ENCODE measurements at regions not wholly inside any gene's neighbourhood (a gene's known extent, or its start where the extent isn't known, plus 50 kb on each side); places are given as distances from the start of the nearest gene placed in this dataset.

DNA sequence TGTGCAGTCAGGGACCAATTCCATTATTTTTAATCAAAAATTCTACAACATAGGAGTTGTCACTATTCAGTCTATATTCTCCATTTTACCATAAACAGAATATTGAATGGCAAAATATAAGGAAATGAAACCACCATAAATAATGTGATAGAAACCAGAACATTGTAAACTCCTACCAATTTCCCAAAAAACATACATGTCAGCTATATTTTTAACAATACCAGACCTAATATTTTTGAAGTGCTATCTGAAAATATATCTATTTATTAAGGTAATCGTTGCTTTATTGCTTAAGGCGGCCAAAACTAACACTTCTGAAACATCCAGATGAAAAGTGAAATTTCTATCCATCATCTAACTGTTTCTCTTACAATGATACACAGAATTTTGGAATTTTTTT is 123.0 kb upstream of the C11orf58 start:
- no peak overlapping the region for H3K4me3 ChIP-seq (ENCODE audit: low read depth, low read length)
- in situ Hi-C loops (cut with HindIII; ENCODE audit: low sequenced_read_pairs): no loop called here
- no peak for DNase-seq (ENCODE audit: low read depth, low spot score)
- TF ChIP-seq, protein P1, sequence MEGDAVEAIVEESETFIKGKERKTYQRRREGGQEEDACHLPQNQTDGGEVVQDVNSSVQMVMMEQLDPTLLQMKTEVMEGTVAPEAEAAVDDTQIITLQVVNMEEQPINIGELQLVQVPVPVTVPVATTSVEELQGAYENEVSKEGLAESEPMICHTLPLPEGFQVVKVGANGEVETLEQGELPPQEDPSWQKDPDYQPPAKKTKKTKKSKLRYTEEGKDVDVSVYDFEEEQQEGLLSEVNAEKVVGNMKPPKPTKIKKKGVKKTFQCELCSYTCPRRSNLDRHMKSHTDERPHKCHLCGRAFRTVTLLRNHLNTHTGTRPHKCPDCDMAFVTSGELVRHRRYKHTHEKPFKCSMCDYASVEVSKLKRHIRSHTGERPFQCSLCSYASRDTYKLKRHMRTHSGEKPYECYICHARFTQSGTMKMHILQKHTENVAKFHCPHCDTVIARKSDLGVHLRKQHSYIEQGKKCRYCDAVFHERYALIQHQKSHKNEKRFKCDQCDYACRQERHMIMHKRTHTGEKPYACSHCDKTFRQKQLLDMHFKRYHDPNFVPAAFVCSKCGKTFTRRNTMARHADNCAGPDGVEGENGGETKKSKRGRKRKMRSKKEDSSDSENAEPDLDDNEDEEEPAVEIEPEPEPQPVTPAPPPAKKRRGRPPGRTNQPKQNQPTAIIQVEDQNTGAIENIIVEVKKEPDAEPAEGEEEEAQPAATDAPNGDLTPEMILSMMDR (IDR thresholded peaks at IDR 0.05; ENCODE audit: low read depth, low read length): no peak

DNA sequence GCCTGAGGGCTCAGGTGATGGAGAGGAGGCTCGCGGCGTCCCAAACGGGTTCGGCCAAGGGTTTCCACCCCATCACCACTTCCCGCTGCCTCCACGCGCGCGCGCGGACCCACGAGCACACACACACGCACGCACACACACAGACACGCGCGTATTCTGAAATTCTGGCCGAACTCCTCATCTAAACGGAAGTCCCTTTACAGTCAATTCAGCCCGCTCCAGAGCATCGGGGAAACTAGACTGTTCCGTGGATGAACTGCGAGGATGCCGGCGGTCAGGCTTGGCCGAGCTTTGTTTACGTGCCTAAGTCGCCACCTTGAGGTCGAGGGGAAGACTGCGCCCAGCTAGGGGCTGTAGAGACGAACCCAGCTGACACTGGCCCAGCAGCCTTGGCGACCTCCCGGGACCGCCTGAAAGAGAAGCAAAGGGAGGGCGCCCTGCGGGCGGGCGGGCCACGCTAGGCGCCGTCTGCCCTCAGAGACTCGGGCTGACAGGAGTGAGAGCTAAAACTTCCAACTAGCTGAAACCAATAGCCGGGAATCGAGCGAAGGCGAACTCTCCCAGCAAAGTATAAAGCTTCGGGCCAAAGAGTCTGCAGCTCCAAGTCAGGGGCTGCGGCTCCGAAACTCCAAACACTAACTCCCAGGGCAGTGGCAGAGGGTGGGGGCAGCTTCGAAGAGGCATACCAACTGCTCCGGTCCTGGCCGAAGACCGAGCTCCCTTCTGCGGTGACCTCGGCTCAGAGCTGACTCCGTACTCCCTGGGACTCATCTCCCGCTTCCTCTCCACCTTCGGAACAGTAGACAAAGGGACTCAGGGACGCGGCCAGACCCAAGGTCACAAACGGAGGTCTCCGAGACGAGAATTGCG is 124.7 kb upstream of the C11orf58 start:
- H3K4me3 ChIP-seq (ENCODE audit: low read depth, low read length): peak overlapping the region; percentile 44

DNA sequence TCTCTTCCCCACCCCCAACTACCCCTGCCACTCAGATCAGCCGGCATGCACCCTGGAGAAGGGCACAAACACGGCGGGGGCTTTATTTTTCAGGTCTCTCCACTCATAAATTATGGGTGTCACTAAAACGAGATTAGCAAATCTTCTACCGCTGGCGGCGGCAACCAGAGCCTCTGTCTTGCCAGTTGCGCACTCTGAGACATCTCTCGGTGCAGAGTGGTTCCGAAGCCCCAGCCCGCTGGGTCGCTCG is 125.3 kb upstream of the C11orf58 start:
- in situ Hi-C loops (cut with HindIII; ENCODE audit: low sequenced_read_pairs): no loop called here
- peak overlapping the region; percentile 44 for H3K4me3 ChIP-seq (ENCODE audit: low read depth, low read length)
- TF ChIP-seq, protein P1 (IDR thresholded peaks at IDR 0.05; ENCODE audit: low read depth, low read length): no peak
- DNase-seq (ENCODE audit: low read depth, low spot score): no peak

More for the DNA sequence above, 124.7 kb upstream of the C11orf58 start:
- in situ Hi-C loops (cut with HindIII; ENCODE audit: low sequenced_read_pairs): no loop called here
- TF ChIP-seq, protein P1 (IDR thresholded peaks at IDR 0.05; ENCODE audit: low read depth, low read length): peak; percentile 92
- DNase-seq (ENCODE audit: low read depth, low spot score): peak; percentile 83

DNA sequence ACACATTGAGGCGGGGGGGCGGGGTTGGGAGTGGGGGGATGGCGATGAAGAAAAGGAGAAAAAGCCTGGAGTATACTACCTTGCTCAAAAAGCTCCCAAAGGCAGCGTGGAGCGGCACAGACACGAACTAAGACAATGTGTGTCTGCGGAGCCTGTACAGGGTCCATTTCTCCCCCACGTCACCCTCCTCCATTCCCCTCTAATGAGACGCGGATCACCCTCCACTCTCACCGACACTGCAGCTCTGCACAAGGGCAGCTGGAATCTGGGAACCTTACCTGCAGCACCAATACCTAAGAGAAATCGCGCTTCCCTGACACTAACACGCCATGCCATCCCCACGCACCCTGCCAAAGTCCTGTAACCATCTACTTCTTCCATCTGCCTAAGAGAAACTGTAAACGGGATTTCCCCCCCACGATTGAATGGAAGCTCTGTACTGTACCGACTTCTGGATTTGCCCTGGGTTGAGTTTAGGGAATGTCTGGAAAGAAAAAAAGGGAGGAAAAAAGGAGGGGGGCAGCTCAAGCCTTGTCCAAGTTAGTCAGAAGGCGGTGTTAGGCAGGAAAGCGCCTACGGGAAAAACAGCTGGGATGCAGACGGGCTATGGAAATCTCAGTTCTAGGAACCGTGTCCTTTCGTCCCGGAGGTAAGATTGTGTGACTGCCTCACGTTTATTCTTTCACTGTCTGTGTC is 125.7 kb upstream of the C11orf58 start:
- H3K4me3 ChIP-seq (ENCODE audit: low read depth, low read length): peak overlapping the region; percentile 44
- TF ChIP-seq, protein P1 (IDR thresholded peaks at IDR 0.05; ENCODE audit: low read depth, low read length): no peak
- in situ Hi-C loops (cut with HindIII; ENCODE audit: low sequenced_read_pairs): no loop called here
- DNase-seq (ENCODE audit: low read depth, low spot score): no peak

DNA sequence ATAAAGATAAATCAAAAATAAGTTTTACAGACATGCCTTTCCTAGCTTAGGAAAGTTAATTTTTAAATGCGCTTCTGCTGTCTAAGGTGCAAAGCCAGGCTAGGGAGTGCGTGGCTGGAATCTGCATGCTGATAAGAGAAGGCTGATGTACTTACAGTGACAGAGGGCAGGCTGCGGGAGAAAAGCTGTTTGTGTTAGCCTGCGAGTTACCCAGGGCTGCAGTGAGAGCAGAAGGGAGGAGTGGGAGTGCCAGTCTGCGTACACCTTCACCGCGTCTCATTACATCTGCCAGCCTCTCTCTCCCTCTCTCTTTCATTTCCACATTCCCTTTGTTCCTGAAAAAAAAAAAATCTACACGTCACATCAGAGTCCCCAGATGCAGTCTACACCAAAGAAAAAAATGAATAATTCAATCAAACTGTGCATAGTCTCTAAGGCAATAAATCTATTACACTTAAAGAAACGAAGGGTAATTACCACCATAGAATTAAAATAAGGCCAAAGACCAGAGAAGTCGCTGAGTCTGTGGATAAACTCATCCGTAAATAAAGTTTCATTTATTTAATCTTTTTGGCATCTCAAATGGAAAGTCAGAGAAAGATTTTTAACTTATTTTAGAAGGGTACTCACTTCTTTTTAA is 126.4 kb upstream of the C11orf58 start:
- no peak for DNase-seq (ENCODE audit: low read depth, low spot score)
- H3K4me3 ChIP-seq (ENCODE audit: low read depth, low read length): no peak overlapping the region
- TF ChIP-seq, protein P1 (IDR thresholded peaks at IDR 0.05; ENCODE audit: low read depth, low read length): no peak
- in situ Hi-C loops (cut with HindIII; ENCODE audit: low sequenced_read_pairs): no loop called here

DNA sequence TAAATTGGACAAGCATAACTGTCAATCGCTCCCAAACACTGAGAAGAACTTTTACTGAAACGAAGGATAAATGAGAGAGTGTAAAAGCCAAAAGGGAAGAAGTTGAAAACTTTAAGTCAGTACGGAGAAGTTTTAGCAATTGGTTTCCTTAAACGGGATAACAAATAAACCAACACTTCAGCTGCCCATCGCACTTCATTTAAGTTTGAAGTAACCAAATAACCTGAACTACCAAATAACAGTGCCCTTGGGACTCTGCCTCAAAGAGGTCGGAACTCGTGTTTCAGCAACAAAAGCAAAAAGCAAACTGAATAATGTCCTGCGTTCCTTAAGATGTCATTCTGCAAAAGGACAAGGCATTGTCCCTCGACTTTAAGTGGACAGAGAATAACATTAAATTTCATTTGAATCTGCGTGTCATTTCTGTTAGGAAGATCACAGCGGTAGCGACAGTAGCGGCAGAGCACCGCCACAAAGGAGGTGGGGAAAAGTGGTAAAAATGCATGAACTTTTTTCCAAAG is 127.0 kb upstream of the C11orf58 start:
- no peak for DNase-seq (ENCODE audit: low read depth, low spot score)
- TF ChIP-seq, protein P1 (IDR thresholded peaks at IDR 0.05; ENCODE audit: low read depth, low read length): no peak
- in situ Hi-C loops (cut with HindIII; ENCODE audit: low sequenced_read_pairs): no loop called here
- H3K4me3 ChIP-seq (ENCODE audit: low read depth, low read length): no peak overlapping the region
